Muscle of arm (tissue), 1 donor: ENCODE measurements at regions not wholly inside any gene's neighbourhood (a gene's known extent, or its start where the extent isn't known, plus 50 kb on each side); places are given as distances from the start of the nearest gene placed in this dataset.

Source experiments
- DNase-seq: peaks from one replicate; pipeline ENCODE4 v3.0.0-alpha.2; 2013

DNA sequence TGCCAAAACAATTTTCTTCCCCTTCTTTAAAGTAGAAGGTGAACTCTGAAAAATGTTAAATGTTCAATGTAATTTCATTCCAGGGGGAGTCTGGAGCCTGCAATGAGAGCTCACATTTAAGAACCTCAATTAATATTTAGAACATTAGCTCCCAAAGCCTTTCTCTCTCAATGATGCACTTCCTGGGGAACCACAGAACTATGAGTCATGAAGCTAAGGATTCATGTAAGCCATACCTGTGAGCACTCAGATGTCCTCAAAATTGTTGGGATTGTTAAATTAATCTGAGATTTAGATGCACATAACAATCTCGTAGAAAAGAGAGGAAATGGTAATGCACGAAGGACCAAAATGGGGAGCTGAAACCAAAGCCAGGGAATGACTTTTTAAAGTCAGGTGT, 244.2 kb upstream of the LRIG1 start:
- DNase-seq, result no peak

DNA sequence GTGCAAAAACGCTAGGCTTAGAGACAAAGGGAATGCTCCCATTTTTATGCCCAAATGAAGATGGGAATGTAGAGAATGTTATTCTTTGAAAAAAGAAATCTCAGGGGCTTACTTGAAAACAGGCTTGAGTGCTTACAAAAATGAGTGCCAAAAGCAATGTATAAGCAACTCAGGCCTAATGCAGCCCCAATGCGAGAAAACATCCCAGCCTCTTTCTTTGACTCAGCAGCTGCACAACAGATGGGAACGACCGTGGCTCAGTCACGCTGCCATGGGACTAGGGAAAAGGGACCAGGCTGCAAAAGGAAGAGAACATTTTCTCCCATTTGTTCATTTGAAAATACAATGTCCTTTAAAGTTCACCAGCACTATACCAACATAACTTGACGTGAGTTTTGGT, 246.4 kb upstream of the LRIG1 start:
- DNase-seq, result no peak

DNA sequence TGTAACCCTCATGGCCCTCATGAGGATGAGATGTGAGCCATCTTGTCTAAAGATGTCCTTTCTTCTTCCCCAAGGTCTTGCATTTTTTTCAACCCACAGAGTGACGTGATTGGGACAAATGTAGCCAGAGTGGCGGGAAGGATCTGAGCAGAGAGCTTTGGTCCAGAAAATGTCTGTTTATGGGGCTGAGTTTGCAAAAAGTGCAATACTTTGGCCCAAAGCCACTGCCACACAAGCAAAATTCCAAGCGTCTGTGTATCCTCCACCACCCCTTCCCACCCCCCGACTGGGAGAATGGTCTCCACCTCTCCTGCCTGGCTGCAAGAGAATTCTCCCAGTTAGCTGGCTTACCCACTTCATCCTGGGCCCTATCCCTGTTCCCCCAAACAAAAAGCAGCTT, 246.9 kb upstream of the LRIG1 start:
- DNase-seq, result no peak

DNA sequence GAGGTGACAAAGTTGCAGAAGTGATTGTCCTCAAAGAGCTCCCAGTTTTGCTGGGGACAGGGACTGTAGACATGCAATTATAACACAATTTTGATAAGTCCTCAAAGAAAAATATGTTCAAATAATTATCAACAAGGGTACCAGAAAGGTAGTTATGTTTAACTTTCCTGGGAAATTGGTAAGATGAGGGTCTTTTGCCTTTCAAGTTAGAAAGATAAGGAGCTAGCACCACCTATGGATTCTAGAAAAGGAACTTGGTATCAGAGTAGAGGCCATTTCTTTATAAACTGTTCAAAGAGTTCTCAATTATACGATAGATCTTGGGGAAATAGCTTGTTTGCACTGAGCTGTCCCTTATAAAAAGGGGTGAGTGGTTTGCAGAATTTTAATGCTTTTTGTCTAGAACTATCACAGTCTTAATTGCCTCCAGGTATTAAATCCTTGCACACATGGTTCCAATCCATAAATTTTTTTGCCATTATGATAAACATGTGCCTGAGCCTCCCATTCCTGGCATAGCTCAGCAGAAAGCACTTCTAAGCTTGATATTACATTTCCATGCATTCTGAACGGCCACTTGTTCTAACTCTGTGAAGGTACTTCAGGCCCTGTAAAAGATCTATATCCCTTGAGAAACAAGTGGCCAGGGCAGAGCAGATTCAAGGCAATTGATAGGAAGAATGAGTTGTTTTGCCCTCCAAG, 247.5 kb upstream of the LRIG1 start:
- no peak for DNase-seq

DNA sequence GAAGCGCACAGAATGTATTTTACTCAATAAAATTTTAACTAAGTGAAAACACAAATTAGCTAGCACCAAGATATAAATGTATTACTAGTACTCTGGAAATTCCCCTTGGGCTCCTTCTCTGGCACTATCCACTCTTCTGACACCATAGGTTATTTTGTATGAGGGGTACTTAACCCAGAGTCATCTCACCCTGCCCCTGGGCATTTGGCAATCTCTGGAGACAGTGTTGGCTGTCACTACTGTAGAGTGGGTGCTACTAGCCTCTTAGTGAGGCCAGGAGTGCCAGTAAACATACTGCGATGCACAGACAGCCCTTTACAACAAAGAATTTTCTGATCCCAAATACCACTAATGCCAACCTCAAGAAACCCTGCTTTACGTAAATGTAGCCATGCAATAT, 246.3 kb upstream of the KBTBD8 start:
- no peak for DNase-seq

DNA sequence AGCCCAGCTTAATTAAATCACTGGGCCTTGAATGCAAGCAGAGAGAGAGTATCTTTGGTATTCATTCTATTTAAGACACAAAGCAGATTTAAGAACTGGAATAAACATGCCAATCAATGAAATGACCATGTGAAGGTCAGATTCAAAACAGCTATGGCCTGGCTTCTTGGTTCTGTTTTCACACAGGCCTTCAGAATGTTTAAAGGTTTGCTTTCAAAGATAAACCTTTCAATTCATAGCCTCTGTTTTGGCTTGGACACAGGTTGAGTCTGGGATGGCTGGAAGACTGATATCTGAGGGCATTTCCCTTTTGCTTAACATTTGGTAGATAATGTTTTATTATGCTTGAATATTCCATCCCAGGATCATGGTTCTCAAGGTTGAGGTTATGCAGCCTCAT, 244.4 kb upstream of the KBTBD8 start:
- no peak for DNase-seq

DNA sequence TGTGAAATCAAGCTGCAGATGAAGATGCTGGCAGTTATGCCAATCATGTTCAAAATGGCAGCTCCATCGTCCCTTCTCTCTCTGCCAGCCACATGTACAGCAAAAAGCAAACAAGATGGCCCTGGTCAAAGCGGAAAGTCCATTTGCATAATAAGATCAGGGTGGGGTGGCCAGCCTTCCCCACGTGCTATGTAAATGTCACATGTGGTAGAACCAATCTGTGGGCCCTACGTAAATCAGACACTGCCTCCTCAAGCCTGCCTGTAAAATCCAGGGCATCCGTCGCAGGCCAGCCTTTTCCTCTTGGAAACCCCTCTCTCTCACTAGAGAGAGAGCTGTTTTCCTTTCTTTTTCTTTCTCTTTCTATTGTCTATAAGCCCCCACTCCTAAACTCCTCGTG, 243.5 kb upstream of the KBTBD8 start:
- no peak for DNase-seq

DNA sequence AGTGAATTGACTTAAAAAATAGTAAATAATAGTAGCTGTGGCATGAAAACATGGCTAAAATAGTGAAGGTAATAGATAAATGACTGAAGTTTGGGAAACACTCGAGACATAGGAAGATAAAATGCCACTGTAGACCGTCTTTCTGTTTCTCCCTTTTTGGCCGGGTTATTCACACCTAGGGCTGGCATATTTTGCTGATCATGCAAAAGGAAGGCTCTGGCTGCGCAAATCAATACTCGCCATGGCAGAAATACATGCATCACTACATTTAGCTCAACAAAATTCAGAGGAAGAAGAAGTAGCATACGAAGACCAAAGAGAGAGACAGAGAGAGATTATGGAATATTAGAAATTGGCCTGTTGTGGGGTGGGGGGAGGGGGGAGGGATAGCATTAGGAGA, 242.2 kb upstream of the KBTBD8 start:
- no peak for DNase-seq

DNA sequence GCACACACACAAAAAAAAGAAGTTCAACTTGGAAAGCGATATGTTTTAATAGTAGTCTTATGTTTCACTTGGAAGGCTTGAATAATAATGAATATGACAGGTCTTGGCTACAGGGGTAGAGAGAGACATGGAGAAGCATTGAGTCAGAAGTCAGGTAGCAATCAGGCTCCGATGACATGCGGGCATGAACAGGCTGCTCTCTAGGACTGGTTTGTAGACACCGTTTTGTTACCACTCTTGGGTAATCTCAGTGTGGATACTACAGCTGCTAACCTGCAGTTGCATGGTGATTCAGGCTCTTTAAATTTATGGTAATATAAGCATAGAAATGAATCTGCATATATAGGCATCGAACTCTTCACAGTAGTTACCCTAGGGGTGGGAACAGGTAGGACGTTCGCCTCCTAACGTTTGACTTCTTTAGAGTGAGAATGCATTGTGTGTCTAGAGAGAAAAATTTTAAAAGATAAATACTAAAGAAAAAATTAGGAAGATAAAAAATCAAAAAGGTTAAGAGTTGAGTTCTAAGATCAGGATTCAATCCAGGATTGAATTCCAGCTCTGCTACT, 241.6 kb upstream of the KBTBD8 start:
- no peak for DNase-seq

DNA sequence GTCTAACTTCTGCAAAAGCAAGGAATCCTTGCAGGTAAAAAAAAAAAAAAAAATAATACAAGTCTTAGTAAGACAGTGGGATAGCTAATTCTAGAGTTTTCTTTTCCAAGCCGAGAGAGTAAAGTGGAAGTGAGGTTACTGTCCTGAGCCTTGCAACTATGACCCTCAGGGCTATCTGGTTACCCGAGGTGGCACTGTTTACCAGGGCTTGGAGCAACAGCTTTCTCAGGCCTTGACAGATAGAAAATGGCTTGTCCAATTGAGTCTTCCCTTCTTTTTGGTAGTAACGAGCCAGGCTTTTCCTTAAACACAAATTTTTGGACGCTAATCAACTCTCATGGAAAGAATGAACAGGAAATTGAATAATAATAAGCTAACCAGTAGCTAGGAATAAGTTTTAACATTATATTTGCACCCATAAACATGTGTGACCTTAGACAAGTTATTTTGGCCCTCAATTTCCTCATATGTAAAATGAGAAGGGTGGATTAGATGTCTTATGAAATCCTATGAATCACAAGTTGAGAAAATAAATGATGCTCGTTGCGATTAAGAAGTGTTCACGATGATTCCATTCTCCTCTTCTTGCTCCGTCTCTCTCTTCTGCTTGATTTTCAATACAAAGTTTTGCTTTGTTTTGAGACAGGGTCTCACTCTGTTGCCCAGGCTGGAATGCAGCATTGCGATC, 236.9 kb upstream of the KBTBD8 start:
- no peak for DNase-seq

DNA sequence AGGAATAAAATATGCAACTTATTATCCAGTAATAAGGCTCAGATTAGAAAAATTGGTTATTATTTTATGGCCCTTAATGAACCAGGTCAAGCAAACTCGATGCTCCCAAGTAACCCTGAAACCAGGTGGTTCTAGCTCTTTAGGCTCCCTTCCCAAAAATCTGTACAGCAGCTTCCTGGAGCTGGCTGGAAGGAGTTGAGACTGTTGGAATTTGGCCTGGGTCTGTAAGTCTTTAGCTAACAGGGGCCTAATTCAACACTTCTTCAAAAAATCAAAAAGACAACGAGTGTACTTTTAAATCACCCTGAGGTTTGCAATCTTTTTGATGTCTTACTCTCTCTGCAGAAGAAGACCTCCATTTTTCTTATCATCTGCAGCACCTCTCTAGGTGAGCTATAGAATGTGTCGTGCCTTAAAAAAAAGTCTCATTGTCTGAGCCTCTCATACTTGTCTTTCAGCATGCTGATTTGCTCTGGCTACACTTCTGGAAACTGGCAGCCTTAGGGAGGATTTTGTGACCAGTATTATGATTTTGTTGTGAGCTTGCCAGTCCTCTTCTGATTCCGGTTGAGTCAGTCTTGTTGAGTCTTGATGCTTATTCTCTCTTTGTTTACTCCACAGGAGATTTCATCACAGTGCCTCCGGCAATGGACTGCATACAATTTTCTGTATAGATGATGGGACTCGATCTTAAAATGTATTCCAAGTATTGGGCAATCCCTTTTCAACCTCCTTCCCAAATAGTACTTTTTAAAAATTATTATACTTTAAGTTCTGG, 235.0 kb upstream of the KBTBD8 start:
- peak; percentile 37 for DNase-seq

DNA sequence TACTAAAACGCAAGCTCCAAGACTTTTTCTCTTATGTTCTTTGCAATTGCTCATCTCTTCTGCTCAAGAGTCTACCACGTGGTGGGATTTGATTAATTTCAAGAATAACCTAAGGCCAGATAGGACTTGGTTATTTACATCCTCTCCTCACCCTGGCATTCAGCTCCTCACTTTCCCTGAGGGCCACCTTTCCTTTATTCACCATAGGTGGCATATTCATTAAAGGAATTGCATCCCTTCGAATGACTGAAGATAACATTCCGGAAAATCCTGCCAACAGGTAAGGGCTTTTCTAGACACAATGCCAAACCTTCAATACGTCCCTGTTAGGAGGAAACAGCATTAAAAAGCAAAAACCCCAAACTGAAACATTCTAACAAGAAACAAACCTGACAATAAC, 220.0 kb upstream of the KBTBD8 start:
- DNase-seq, result no peak

DNA sequence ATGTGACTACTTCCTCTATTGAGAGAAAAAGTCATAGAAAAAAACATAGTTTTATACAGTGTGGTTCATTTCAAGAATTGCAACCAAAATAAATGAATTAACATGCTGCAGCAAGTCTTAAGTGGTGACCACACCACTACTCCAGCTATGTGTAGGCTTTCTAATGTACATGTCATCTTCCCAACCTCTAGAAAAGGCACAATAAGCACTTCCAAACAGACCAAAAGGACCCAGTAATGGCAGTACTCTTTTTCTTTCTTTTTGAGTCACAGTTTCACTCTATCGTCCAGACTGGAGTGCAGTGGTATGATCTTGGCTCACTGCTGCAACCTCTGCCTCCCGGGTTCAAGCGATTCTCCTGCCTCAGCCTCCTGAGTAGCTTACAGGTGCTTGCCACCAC, 219.3 kb upstream of the KBTBD8 start:
- DNase-seq, result no peak

DNA sequence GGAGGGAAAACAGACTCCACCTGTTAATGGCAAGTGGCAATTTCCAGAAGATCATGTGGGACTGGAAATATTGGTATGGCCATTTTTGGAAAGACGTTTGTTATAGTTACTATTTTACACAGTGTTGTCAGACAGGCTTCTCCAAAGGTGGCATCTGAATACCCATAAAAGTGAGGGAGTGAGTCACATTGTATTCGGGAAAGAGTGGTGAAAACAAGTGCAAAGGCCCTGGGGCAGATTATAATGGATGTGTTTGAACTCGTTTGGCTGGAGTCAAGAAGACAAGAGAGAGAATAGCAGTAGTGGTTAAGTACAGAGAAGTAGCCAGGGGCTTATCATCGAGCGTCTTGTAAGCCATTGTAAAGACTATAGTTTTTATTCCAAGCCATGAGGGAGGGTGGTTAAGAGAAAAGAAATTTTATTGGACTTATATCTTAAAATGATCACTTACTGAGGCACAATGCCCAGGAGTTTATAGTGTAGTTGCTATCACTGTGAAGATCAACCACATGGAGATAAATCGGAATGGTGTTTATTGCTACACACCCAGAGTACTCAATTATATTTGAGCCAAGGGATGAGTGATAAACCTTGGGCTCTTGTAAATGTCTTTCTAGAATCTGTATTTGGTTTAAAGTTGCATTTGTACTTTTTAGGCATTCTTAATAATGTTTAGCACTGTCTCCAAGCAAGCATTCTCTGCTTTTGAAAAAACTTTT, 212.8 kb upstream of the KBTBD8 start:
- no peak for DNase-seq

DNA sequence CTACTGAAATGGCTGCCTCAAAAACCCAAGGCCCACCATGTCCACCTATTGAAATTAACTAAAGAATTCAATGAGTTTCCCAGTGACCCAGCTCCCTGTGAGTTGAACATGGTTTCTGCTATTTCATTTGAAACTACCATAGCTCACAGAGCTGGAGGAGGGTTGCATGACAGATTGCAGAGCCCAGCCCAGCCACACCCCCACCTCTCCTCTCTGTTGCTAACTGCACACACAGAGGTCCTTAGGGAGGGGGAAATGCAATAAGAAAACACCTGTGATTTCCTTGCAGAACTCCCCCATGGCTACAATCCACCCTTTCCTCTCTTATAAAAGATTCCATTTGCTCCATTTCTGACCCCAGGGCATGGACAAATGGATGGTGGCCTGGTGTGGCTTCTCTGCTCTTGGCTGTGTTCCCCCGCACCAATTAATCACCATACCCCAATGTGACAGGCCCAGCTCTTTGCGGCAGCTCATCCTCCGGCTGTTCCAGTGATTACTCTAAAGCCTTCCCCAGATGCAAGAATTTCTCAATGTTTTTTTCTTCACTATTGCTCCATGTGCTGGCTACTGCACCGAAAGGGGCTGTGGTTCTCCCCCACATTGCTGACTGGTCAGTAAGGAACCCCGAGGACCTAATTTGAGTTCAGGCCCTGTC, 208.4 kb upstream of the KBTBD8 start:
- DNase-seq, result no peak

DNA sequence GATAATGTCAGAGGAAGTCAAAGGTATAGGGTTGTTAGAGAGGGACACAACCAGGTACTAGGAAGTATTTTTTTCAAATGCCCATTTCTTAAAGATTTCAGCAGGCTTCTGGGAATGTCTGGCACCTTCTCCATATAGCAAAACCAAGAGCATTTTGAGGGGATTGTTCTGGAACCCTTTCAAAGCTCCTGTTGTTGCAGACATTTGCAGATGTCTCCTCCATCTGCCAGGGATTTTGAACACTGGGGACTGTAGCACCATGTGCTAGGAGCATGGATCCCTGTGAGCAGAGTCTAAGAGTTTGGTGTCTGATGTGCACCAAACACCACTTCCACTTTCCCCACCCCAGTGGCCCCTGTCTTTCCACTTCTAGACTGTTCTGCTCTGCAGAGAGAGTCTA, 206.0 kb upstream of the KBTBD8 start:
- DNase-seq, result no peak

DNA sequence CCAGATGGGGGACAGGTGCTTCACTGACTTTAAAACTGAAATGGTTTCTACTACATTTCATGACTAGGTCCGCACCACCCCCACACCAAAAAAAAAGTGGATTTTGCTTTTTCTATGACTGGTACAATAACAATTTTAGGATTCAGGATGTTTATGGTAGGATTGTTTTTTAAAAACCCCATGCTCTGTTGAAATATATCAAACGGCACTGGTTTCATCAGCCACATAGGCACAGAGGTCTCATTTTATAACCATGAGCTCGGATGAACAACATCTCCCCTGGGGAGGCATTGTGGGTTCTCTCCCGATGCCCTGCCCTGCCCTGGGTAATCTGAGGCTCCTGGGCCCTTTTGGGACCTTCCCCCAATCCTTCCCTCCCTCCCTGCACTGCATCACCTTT, 202.7 kb upstream of the KBTBD8 start:
- no peak for DNase-seq

DNA sequence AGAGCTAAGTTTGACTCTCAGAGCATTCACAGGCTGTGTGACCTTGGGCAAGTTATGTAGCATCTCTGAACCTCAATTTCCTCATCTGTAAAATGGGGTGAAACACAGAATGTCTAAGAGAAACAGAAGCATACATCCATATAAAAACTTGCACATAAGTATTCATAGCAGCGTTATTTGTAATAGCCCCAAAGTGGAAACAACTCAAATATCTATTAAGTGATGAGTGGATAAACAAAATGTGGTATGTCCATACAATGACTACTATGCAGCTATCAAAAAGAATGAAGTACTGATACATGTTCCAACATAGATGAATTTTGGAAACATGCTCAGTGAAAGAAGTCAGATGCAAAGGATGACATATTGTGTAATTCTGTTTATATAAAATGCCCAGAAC, 201.8 kb upstream of the KBTBD8 start:
- DNase-seq, result no peak

DNA sequence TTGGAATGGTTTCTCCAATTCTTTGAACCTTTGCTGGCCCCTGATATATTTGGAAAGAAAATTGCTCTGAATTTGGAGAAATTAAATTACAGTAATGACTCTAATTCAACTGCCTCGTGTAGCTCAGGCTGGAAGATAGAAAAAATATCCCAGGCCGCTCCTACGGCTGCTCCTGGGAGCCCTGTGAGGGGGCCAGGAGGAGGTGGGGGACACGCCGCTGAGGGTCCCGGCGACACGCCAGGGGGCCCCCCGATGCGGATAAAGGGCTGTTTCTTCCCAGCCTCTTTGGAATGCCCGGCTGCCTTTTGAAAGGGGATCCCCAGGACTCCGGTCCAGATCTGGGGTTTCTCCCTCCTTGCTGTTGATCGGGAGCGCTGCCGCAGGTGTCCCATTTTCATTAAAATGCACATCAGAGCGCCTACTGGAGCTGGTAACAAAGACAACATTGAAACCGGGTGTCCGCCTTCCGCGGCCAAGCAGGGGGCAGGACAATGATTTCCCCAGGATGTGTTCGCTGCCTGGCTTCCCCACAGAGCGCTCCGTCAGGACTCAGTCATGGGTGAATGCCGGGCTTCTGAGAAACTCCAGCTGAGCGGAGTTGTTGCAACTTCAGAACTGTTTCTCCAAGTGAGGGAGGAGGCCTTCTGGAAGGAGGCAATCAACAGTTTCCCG, 200.1 kb upstream of the KBTBD8 start:
- DNase-seq, result peak; percentile 26

DNA sequence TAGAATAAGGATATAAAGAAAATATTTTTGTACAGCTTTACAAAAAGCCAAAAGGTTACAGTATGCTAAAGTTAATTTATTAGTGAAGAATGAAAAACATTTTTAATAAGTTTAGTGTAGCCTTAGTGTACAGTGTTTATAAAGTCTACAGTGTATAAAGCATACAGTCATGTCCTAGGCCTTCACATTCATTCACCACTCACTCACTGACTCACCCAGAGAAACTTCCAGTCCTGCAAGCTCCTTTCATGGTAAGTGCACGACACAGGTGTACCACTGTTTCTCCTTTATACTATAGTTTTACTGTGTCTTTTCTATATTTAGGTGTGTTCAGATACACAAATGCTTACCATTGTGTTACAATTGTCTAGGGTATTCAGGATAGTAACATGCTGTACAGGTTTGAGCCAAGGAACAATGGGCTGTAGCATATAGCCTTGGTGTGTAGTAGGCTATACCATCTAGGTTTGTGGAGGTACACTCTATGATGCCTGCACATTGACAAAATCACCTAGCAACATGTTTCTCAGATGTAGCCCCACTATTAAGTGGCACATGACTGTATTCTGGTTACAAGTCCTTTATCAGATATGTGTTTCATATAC, 197.1 kb upstream of the KBTBD8 start:
- no peak for DNase-seq

DNA sequence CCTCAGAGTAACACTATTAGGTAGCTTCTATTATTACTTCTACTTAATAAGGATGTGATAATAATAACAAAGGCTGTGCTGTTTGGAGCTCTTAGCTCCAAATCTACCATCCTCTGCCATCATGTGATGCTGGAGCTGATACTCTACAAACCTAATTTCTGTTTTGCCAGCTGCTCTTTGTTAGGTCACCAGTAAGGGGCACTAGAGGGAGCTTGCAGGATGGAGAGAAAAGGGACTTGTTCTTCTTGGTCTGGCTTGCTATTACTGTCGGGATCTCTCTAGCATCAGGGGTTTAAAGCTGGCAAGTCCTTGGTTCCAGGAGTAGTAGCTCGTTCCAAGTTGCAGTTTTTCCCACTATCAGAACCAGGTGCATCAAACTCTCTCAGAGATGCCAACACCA, 194.9 kb upstream of the KBTBD8 start:
- DNase-seq, result no peak
